NB4 (cell line): ENCODE measurements at regions not wholly inside any gene's neighbourhood (a gene's known extent, or its start where the extent isn't known, plus 50 kb on each side); places are given as distances from the start of the nearest gene placed in this dataset.

ENCODE experiments used
- DNase-seq: peaks from one replicate; pipeline ENCODE4 v3.0.0; 2010; ENCODE audit warnings: low read depth
- H3K4me3 ChIP-seq: one replicate; pipeline ENCODE4 v1.5.1; 2011; ENCODE audit warnings: mild to moderate bottlenecking, low read depth, low read length, moderate library complexity
- MYC ChIP-seq: IDR thresholded peaks from 2 replicates; pipeline ENCODE4 v1.6.1; 2011; ENCODE audit warnings: low read depth, low read length
- POLR2A ChIP-seq: IDR thresholded peaks from 2 replicates; pipeline ENCODE4 v1.6.1; 2011; ENCODE audit warnings: mild to moderate bottlenecking; ENCODE audit not compliant: insufficient read length; ENCODE audit errors: extremely low read depth
- TF ChIP-seq, protein P1 (sequence below): IDR thresholded peaks from one replicate; pipeline ENCODE4 v1.5.1; 2012; ENCODE audit warnings: low read depth, low read length
- TF ChIP-seq, protein P2 (sequence below): IDR thresholded peaks from 2 replicates; pipeline ENCODE4 v1.6.1; 2011; ENCODE audit warnings: low read depth, low read length

DNA sequence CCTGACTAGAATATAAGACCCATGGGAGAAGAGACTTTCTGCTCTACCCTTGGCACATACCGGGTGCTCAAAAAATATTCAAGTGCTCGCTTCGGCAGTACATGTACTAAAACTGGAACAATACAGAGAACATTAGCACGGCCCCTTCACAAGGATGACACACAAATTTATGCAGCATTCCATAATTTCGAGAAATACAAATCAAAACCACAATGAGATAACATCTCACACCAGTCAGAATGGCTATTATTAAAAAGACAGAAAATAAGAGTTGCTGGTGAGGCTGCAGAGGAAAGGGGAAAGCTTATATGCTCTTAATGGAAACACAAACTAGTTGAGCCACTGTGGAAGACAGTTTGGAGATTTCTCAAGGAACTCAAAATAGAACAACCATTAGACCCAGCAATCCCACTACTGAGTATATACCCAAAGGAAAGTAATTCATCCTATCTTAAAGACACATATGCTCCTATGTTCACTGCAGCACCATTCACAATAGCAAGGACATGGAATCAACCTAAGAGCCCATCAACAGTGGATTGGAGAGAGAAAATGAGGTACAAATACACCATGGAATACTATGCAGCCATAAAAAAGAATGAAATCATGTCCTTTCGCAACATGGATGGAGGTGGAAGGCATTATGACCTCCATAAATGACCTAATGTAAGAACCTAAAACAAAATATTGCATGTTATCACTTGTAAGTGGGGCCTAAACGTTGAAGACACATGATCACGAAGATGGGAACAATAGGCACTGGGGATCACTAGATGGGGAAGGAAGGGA is 71.6 kb upstream of the CYP1B1 start:
- TF ChIP-seq, protein P1, sequence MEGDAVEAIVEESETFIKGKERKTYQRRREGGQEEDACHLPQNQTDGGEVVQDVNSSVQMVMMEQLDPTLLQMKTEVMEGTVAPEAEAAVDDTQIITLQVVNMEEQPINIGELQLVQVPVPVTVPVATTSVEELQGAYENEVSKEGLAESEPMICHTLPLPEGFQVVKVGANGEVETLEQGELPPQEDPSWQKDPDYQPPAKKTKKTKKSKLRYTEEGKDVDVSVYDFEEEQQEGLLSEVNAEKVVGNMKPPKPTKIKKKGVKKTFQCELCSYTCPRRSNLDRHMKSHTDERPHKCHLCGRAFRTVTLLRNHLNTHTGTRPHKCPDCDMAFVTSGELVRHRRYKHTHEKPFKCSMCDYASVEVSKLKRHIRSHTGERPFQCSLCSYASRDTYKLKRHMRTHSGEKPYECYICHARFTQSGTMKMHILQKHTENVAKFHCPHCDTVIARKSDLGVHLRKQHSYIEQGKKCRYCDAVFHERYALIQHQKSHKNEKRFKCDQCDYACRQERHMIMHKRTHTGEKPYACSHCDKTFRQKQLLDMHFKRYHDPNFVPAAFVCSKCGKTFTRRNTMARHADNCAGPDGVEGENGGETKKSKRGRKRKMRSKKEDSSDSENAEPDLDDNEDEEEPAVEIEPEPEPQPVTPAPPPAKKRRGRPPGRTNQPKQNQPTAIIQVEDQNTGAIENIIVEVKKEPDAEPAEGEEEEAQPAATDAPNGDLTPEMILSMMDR = no peak
- TF ChIP-seq POLR2A (no peak), MYC (no peak)
- TF ChIP-seq, protein P2, sequence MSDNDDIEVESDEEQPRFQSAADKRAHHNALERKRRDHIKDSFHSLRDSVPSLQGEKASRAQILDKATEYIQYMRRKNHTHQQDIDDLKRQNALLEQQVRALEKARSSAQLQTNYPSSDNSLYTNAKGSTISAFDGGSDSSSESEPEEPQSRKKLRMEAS = no peak
- H3K4me3 ChIP-seq = no peak overlapping the region
- no peak for DNase-seq

DNA sequence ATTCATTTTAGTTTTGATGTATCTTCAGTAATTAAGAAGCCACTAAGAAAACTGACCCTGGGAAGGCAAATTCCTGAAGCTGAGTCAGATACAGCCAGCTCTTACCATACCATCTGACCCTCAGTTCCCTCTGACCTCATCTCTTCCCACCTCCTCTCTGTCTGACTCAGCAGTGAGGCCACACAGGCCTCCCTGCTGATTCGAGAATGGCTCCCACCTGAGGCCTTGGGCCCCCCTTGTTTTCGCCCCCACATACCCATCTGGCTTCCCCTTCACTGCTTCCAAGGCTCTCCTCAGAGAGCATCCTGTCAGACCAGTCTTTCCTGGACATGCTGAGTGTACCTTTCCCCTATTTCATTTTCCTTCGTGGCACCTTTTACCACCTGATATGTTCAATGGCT is 71.0 kb upstream of the CYP1B1 start:
- peak; percentile 83 for DNase-seq
- no peak for TF ChIP-seq MYC
- TF ChIP-seq, protein P1 = no peak
- TF ChIP-seq POLR2A = no peak
- TF ChIP-seq, protein P2 = no peak
- no peak overlapping the region for H3K4me3 ChIP-seq

DNA sequence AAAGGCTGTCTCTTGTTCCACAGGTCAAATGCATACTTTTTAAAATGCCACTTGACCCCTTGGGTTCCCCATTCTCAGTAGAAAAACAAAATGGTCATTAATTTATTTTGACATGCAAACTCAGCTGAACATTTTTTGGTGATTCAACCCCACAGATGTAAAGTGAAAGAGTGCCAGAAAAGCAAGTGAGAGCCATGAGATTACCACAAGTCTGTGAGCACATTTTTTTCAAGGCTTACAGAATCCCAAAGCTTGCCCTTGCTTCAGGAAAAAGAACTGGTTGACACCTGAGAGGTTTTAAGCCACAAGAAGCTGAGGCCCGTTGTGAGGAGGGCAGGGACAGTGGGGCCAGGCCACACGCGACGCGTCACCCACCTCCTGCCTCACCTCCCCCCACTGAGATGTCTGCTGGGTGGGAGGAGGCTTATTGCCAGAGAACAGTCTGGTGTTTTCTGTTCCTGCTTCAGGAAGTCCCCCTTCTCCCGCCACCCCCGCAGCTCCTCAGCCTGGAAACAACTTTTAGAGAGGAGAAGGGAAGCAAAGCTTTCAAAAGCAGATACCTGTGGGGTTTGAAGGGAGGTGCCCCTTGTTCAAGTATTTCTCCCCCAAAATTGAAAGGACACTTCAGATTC is 70.4 kb upstream of the CYP1B1 start:
- peak overlapping the region; percentile 4 for H3K4me3 ChIP-seq
- peak; percentile 86 for DNase-seq
- peak; percentile 42; the same call in 1 of the 2 replicates for TF ChIP-seq MYC
- TF ChIP-seq POLR2A = no peak

DNA sequence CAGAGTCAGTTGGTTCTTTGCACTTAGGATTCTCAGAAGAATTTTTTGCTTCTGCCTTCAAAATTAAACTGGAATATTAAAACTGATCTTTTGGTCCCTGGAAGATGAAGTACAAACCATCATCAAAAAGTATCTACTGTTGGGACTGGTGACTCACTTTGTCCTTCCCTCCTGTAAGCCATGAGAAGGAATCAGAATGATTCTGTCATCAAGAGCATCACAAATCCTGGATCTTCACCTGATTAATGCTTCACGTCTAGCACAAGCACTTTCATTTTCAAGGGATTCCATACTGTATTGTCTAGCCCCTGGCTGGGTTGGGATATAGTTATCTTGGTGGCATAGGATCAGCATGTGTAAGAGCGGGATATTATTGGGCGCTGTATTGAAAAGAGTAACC is 69.3 kb upstream of the CYP1B1 start:
- DNase-seq = no peak
- H3K4me3 ChIP-seq = no peak overlapping the region
- TF ChIP-seq MYC (no peak), POLR2A (no peak)
- TF ChIP-seq, protein P1 = no peak
- TF ChIP-seq, protein P2 = no peak

DNA sequence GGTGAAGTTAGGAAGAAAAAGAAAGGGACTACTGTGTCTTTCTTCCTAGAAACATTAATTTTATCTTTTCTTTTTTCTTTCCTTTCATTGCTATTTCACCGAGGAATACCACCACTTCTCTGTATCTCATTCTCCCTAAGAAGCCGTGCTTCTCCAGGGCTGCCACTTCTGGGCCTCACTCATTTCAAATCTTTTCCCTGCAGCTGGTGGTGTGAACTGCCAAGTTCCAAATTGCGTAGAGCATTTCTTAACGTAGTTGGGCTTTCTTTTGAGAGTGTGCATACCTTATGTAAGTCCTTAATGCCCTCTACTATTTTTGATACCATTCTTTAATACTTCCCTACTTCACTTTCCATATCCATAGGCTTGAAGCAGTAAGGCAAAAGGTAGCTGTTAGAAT is 66.7 kb upstream of the CYP1B1 start:
- no peak for DNase-seq
- no peak overlapping the region for H3K4me3 ChIP-seq
- TF ChIP-seq, protein P2 = no peak
- TF ChIP-seq POLR2A = no peak
- TF ChIP-seq MYC = no peak
- TF ChIP-seq, protein P1 = no peak

DNA sequence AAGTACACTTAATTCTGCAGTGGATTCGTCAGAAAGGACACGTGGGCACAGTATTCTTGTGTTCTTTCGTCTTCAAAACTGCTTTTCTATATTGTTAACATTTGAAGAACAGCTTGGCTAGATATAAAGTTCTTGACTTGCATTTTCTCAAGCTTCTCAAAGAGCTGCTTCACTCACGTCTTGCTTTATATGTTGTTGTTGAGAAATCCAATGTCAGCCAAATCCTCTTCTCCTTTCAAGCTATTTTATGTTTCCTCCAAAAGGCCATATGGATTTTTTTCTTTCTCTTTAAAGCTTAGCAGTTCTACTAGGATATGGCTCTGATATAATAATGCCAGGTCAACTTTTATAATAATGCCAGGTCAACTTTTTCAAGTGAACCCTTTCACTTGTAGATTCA is 65.5 kb upstream of the CYP1B1 start:
- DNase-seq = no peak
- no peak overlapping the region for H3K4me3 ChIP-seq
- TF ChIP-seq, protein P2 = no peak
- TF ChIP-seq POLR2A = no peak
- no peak for TF ChIP-seq MYC
- TF ChIP-seq, protein P1 = no peak
